ENCODE measurements at regions not wholly inside any gene's neighbourhood (a gene's known extent, or its start where the extent isn't known, plus 50 kb on each side); places are given as distances from the start of the nearest gene placed in this dataset.

- Mint-ChIP-seq H3K27ac (ENCODE audit: unreplicated experiment) (no peak overlapping the region), H3K36me3 (ENCODE audit: unreplicated experiment) (no peaks in the 10 kb centered on the region), H3K9me3 (ENCODE audit: unreplicated experiment) (no peaks in the 10 kb centered on the region), H3K4me3 (ENCODE audit: unreplicated experiment) (no peak overlapping the region), H3K27me3 (ENCODE audit: unreplicated experiment) (no peaks in the 10 kb centered on the region), H3K4me1 (ENCODE audit: unreplicated experiment) (peaks cover 10% of the 10 kb centered on the region)
- TF ChIP-seq CTCF (IDR thresholded peaks at IDR 0.05) = no peak
- no peak for DNase-seq (ENCODE audit: extremely low spot score, unreplicated experiment)
Observed at GRCh38 chr1:234901491-234902049, 227.1 kb downstream of the TOMM20 start.

GRCh38 chr1:234900595-234900994, 228.0 kb downstream of the TOMM20 start:
- TF ChIP-seq CTCF (IDR thresholded peaks at IDR 0.05) = no peak
- no peak for DNase-seq (ENCODE audit: extremely low spot score, unreplicated experiment)
- Mint-ChIP-seq H3K4me3 (ENCODE audit: unreplicated experiment) (no peak overlapping the region), H3K9me3 (ENCODE audit: unreplicated experiment) (no peaks in the 10 kb centered on the region), H3K27me3 (ENCODE audit: unreplicated experiment) (no peaks in the 10 kb centered on the region), H3K27ac (ENCODE audit: unreplicated experiment) (no peak overlapping the region), H3K4me1 (ENCODE audit: unreplicated experiment) (peaks cover 8% of the 10 kb centered on the region), H3K36me3 (ENCODE audit: unreplicated experiment) (no peaks in the 10 kb centered on the region)

DNA sequence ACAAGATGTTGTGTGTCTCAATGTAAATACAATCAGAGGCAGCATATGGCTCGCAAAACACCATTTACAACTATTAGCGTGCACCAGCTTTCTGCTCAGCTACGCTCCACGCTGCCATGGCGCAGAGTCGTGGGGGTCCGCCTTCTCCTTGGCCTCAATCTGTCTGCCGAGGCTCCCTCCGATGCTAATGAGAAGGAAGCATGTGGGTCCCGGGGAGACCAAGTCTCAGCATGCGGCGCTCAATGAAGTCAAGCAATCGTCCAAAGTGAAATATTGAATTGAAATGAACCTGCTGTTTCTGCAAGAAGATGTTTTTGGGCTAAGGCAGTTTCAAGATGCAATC, 228.9 kb downstream of the TOMM20 start:
- Mint-ChIP-seq H3K9me3 (ENCODE audit: unreplicated experiment) (no peaks in the 10 kb centered on the region), H3K27ac (ENCODE audit: unreplicated experiment) (no peak overlapping the region)
- no peak for DNase-seq (ENCODE audit: extremely low spot score, unreplicated experiment)

GRCh38 chr1:234899041-234899729, 229.5 kb downstream of the TOMM20 start:
- no peaks in the 10 kb centered on the region for H3K9me3 Mint-ChIP-seq (ENCODE audit: unreplicated experiment)
- TF ChIP-seq CTCF (IDR thresholded peaks at IDR 0.05) = no peak
- no peak overlapping the region for H3K4me3 Mint-ChIP-seq (ENCODE audit: unreplicated experiment)
- H3K27me3 Mint-ChIP-seq (ENCODE audit: unreplicated experiment) = no peaks in the 10 kb centered on the region
- H3K36me3 Mint-ChIP-seq (ENCODE audit: unreplicated experiment) = no peaks in the 10 kb centered on the region
- H3K4me1 Mint-ChIP-seq (ENCODE audit: unreplicated experiment) = peaks cover 14% of the 10 kb centered on the region
- no peak for DNase-seq (ENCODE audit: extremely low spot score, unreplicated experiment)
- no peak overlapping the region for H3K27ac Mint-ChIP-seq (ENCODE audit: unreplicated experiment)

More for the DNA sequence above, 228.9 kb downstream of the TOMM20 start:
- Mint-ChIP-seq H3K4me3 (ENCODE audit: unreplicated experiment) (no peak overlapping the region), H3K36me3 (ENCODE audit: unreplicated experiment) (no peaks in the 10 kb centered on the region), H3K27me3 (ENCODE audit: unreplicated experiment) (no peaks in the 10 kb centered on the region), H3K4me1 (ENCODE audit: unreplicated experiment) (peaks cover 9% of the 10 kb centered on the region)
- no peak for TF ChIP-seq CTCF (IDR thresholded peaks at IDR 0.05)

- Mint-ChIP-seq H3K4me3 (ENCODE audit: unreplicated experiment) (no peak overlapping the region), H3K27me3 (ENCODE audit: unreplicated experiment) (no peaks in the 10 kb centered on the region), H3K4me1 (ENCODE audit: unreplicated experiment) (peaks cover 21% of the 10 kb centered on the region), H3K36me3 (ENCODE audit: unreplicated experiment) (no peaks in the 10 kb centered on the region), H3K9me3 (ENCODE audit: unreplicated experiment) (no peaks in the 10 kb centered on the region), H3K27ac (ENCODE audit: unreplicated experiment) (no peak overlapping the region)
- no peak for TF ChIP-seq CTCF (IDR thresholded peaks at IDR 0.05)
- no peak for DNase-seq (ENCODE audit: extremely low spot score, unreplicated experiment)
Observed at GRCh38 chr1:234898455-234899033, 230.1 kb downstream of the TOMM20 start.

Data from osteocyte (in vitro differentiated cells).